Hippocampal formation (tissue), 2 donors: ENCODE measurements at regions not wholly inside any gene's neighbourhood (a gene's known extent, or its start where the extent isn't known, plus 50 kb on each side); places are given as distances from the start of the nearest gene placed in this dataset.
"Not testable (repeated sequence)": the region's sequence is repeated elsewhere in the genome, so short reads cannot be mapped to it uniquely, and the experiment has no call there.

ENCODE experiments used
- DNase-seq, 2 donors: peaks; one replicate each; lab custom pipeline; 2025; lab: John Stamatoyannopoulos, UW

- peak; percentile 1 to 18 for DNase-seq
Observed at GRCh38 chr4:103996637-103997036, 276.9 kb upstream of the TACR3 start.

- DNase-seq, result peak in 1 of 2 donors; percentile 74
Observed at GRCh38 chr4:103996064-103996463, 276.3 kb upstream of the TACR3 start.

- DNase-seq, result no peak
Observed at GRCh38 chr4:103994059-103994458, 274.3 kb upstream of the TACR3 start.

GRCh38 chr4:103982454-103982853, 262.7 kb upstream of the TACR3 start:
- no peak for DNase-seq

- no peak for DNase-seq
Observed at GRCh38 chr4:103948244-103949018, 228.6 kb upstream of the TACR3 start.

GRCh38 chr4:103947617-103948016, 227.8 kb upstream of the TACR3 start:
- no peak for DNase-seq

- not testable (repeated sequence) for DNase-seq
Observed at GRCh38 chr4:103946621-103947268, 227.0 kb upstream of the TACR3 start.

GRCh38 chr4:103938488-103938887, 218.7 kb upstream of the TACR3 start:
- DNase-seq, result no peak

- DNase-seq, result no peak
Observed at GRCh38 chr4:103936653-103937145, 216.9 kb upstream of the TACR3 start.

GRCh38 chr4:103934178-103934789, 214.5 kb upstream of the TACR3 start:
- DNase-seq, result peak; percentile 3 to 74

- no peak for DNase-seq
Observed at GRCh38 chr4:103928370-103928769, 208.6 kb upstream of the TACR3 start.

- DNase-seq, result no peak
Observed at GRCh38 chr4:103923551-103923950, 203.8 kb upstream of the TACR3 start.

- DNase-seq, result no peak
Observed at GRCh38 chr4:103918214-103918613, 198.4 kb upstream of the TACR3 start.

- DNase-seq, result peak in 1 of 2 donors; percentile 36
Observed at GRCh38 chr4:103915224-103915869, 195.6 kb upstream of the TACR3 start.

GRCh38 chr4:103907414-103907813, 187.6 kb upstream of the TACR3 start:
- no peak for DNase-seq

- DNase-seq, result no peak
Observed at GRCh38 chr4:103904123-103904522, 184.3 kb upstream of the TACR3 start.

- no peak for DNase-seq
Observed at GRCh38 chr4:103902730-103903129, 182.9 kb upstream of the TACR3 start.

GRCh38 chr4:103895876-103896465, 176.2 kb upstream of the TACR3 start:
- DNase-seq, result no peak

GRCh38 chr4:103892586-103892985, 172.8 kb upstream of the TACR3 start:
- no peak for DNase-seq

- DNase-seq, result no peak
Observed at GRCh38 chr4:103887191-103887590, 167.4 kb upstream of the TACR3 start.

- no peak for DNase-seq
Observed at GRCh38 chr4:103885152-103885551, 165.4 kb upstream of the TACR3 start.

GRCh38 chr4:103867311-103867710, 147.5 kb upstream of the TACR3 start:
- no peak for DNase-seq
